GM06990 (cell line): ENCODE measurements at regions not wholly inside any gene's neighbourhood (a gene's known extent, or its start where the extent isn't known, plus 50 kb on each side); places are given as distances from the start of the nearest gene placed in this dataset.

Experiments used
- DNase-seq: peaks from one replicate; pipeline ENCODE4 v3.0.0-alpha.2; 2011; ENCODE audit not compliant: insufficient read length; ENCODE audit errors: extremely low read depth
- H3K27me3 ChIP-seq: replicated peaks from 2 replicates; pipeline ENCODE4 v1.6.0; 2011; ENCODE audit warnings: low read length; ENCODE audit not compliant: control insufficient read depth, insufficient read depth
- H3K36me3 ChIP-seq: 2 replicates; pipeline ENCODE4 v1.5.1; 2011; ENCODE audit warnings: low read length; ENCODE audit not compliant: control insufficient read depth, insufficient read depth
- H3K4me3 ChIP-seq: replicated peaks from 2 replicates; pipeline ENCODE4 v1.5.1; 2011; ENCODE audit warnings: low read depth, mild to moderate bottlenecking, control low read depth, low read length
- CTCF ChIP-seq: IDR thresholded peaks from 2 replicates; pipeline ENCODE4 v1.5.1; 2011; ENCODE audit warnings: low read length, control low read depth, mild to moderate bottlenecking, inconsistent platforms; ENCODE audit not compliant: insufficient read depth, poor library complexity, severe bottlenecking

GRCh38 chr17:79263191-79263590 lies 188.6 kb downstream of the ENGASE start:
- H3K36me3 ChIP-seq: no peaks in the 10 kb centered on the region
- H3K27me3 ChIP-seq: no peaks in the 10 kb centered on the region; the same call in none of the 2 replicates
- no peak for TF ChIP-seq CTCF
- DNase-seq: no peak
- H3K4me3 ChIP-seq: no peak overlapping the region

- no peak for DNase-seq
- Histone ChIP-seq H3K27me3 (no peaks in the 10 kb centered on the region; the same call in none of the 2 replicates), H3K4me3 (no peak overlapping the region), H3K36me3 (no peaks in the 10 kb centered on the region)
- TF ChIP-seq CTCF: no peak
Observed at GRCh38 chr17:79262624-79263023, 188.0 kb downstream of the ENGASE start.

GRCh38 chr17:79261355-79262072 lies 186.9 kb downstream of the ENGASE start:
- no peaks in the 10 kb centered on the region; the same call in none of the 2 replicates for H3K27me3 ChIP-seq
- H3K36me3 ChIP-seq: no peaks in the 10 kb centered on the region
- no peak for DNase-seq
- no peak for TF ChIP-seq CTCF
- no peak overlapping the region for H3K4me3 ChIP-seq

- Histone ChIP-seq H3K4me3 (no peak overlapping the region), H3K27me3 (no peaks in the 10 kb centered on the region; the same call in none of the 2 replicates), H3K36me3 (no peaks in the 10 kb centered on the region)
- DNase-seq: no peak
- TF ChIP-seq CTCF: no peak
Observed at GRCh38 chr17:79258843-79259242, 184.2 kb downstream of the ENGASE start.

GRCh38 chr17:79258041-79258440 lies 183.4 kb downstream of the ENGASE start:
- no peak overlapping the region for H3K4me3 ChIP-seq
- DNase-seq: no peak
- H3K27me3 ChIP-seq: no peaks in the 10 kb centered on the region; the same call in none of the 2 replicates
- H3K36me3 ChIP-seq: no peaks in the 10 kb centered on the region
- no peak for TF ChIP-seq CTCF
